ENCODE measurements at regions not wholly inside any gene's neighbourhood (a gene's known extent, or its start where the extent isn't known, plus 50 kb on each side); places are given as distances from the start of the nearest gene placed in this dataset.

- no peak for DNase-seq (ENCODE audit: low spot score)
- in situ Hi-C loops (cut with MboI; ENCODE audit: low pct_unique_long_range_greater_than_20kb, low sequenced_read_pairs, unreplicated experiment): no loop called here
- TF ChIP-seq CTCF (IDR thresholded peaks at IDR 0.05; ENCODE audit: extremely low read depth, insufficient read depth, missing control alignments): no peak
These were observed 1295.6 kb upstream of the CDH6 start for GRCh38 chr5:29897916-29898315.

GRCh38 chr5:29896646-29897045 lies 1296.8 kb upstream of the CDH6 start:
- DNase-seq (ENCODE audit: low spot score): no peak
- TF ChIP-seq CTCF (IDR thresholded peaks at IDR 0.05; ENCODE audit: extremely low read depth, insufficient read depth, missing control alignments): no peak
- in situ Hi-C loops (cut with MboI; ENCODE audit: low pct_unique_long_range_greater_than_20kb, low sequenced_read_pairs, unreplicated experiment): no loop called here

GRCh38 chr5:29894668-29895067 lies 1298.8 kb upstream of the CDH6 start:
- TF ChIP-seq CTCF (IDR thresholded peaks at IDR 0.05; ENCODE audit: extremely low read depth, insufficient read depth, missing control alignments): no peak
- no peak for DNase-seq (ENCODE audit: low spot score)
- in situ Hi-C loops (cut with MboI; ENCODE audit: low pct_unique_long_range_greater_than_20kb, low sequenced_read_pairs, unreplicated experiment): no loop called here

GRCh38 chr5:29889051-29889450 lies 1304.4 kb upstream of the CDH6 start:
- no peak for TF ChIP-seq CTCF (IDR thresholded peaks at IDR 0.05; ENCODE audit: extremely low read depth, insufficient read depth, missing control alignments)
- in situ Hi-C loops (cut with MboI; ENCODE audit: low pct_unique_long_range_greater_than_20kb, low sequenced_read_pairs, unreplicated experiment): no loop called here
- DNase-seq (ENCODE audit: low spot score): no peak

- in situ Hi-C loops (cut with MboI; ENCODE audit: low pct_unique_long_range_greater_than_20kb, low sequenced_read_pairs, unreplicated experiment): no loop called here
- no peak for TF ChIP-seq CTCF (IDR thresholded peaks at IDR 0.05; ENCODE audit: extremely low read depth, insufficient read depth, missing control alignments)
These were observed 1307.9 kb upstream of the CDH6 start for GRCh38 chr5:29885595-29885994.

GRCh38 chr5:29882036-29882435 lies 1311.5 kb upstream of the CDH6 start:
- no peak for TF ChIP-seq CTCF (IDR thresholded peaks at IDR 0.05; ENCODE audit: extremely low read depth, insufficient read depth, missing control alignments)
- in situ Hi-C loops (cut with MboI; ENCODE audit: low pct_unique_long_range_greater_than_20kb, low sequenced_read_pairs, unreplicated experiment): no loop called here
- no peak for DNase-seq (ENCODE audit: low spot score)

More at GRCh38 chr5:29885595-29885994, 1307.9 kb upstream of the CDH6 start:
- DNase-seq (ENCODE audit: low spot score): no peak

- TF ChIP-seq CTCF (IDR thresholded peaks at IDR 0.05; ENCODE audit: extremely low read depth, insufficient read depth, missing control alignments): no peak
- no peak for DNase-seq (ENCODE audit: low spot score)
- in situ Hi-C loops (cut with MboI; ENCODE audit: low pct_unique_long_range_greater_than_20kb, low sequenced_read_pairs, unreplicated experiment): no loop called here
These were observed 1314.1 kb upstream of the CDH6 start for GRCh38 chr5:29879401-29879800.
